ENCODE measurements at regions not wholly inside any gene's neighbourhood (a gene's known extent, or its start where the extent isn't known, plus 50 kb on each side); places are given as distances from the start of the nearest gene placed in this dataset.

GRCh38 chr12:118835926-118836325 is 145.4 kb upstream of the SRRM4 start:
- TF ChIP-seq CTCF (IDR thresholded peaks at IDR 0.05) = no peak
- no peak for TF ChIP-seq EP300 (IDR thresholded peaks at IDR 0.05)
